NCI-H2029 treated with DMSO at 0.1 percent for 48 hours (cell line): ENCODE measurements at regions not wholly inside any gene's neighbourhood (a gene's known extent, or its start where the extent isn't known, plus 50 kb on each side); places are given as distances from the start of the nearest gene placed in this dataset.

Experiments used
- DNase-seq: peaks from one replicate; lab custom pipeline; 2025; lab: John Stamatoyannopoulos, UW

DNA sequence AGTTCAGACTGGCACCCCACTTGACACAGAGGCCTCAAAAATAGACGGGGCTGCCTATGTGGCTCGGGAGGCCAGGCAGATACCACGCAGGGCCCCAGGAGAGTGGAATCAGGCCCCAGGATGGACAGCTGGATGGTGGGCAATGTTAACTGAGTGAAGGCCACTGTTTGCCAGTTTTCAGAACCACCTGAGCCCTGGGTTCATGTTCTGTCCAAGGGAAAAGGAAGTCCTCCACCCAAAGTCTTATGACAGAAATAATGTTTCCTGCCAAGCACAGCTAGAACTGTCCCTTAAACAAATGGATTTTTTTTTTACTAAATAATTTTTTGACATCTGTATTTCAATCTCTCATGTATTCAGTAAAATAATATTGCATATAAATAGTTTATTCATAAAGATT lies 228.4 kb downstream of the KLF13 start:
- DNase-seq, result no peak

- DNase-seq, result no peak
Measured at GRCh38 chr15:31556494-31557150, 230.0 kb downstream of the KLF13 start.

GRCh38 chr15:31557899-31558298 lies 231.3 kb downstream of the KLF13 start:
- no peak for DNase-seq

- DNase-seq, result no peak
Measured at GRCh38 chr15:31558840-31559239, 232.2 kb downstream of the KLF13 start.

GRCh38 chr15:31559786-31560185 lies 233.2 kb downstream of the KLF13 start:
- no peak for DNase-seq

- no peak for DNase-seq
Measured at GRCh38 chr15:31560643-31561042, 234.0 kb downstream of the KLF13 start.

GRCh38 chr15:31561156-31561555 lies 234.5 kb downstream of the KLF13 start:
- DNase-seq, result no peak

GRCh38 chr15:31563001-31563400 lies 236.4 kb downstream of the KLF13 start:
- no peak for DNase-seq

DNA sequence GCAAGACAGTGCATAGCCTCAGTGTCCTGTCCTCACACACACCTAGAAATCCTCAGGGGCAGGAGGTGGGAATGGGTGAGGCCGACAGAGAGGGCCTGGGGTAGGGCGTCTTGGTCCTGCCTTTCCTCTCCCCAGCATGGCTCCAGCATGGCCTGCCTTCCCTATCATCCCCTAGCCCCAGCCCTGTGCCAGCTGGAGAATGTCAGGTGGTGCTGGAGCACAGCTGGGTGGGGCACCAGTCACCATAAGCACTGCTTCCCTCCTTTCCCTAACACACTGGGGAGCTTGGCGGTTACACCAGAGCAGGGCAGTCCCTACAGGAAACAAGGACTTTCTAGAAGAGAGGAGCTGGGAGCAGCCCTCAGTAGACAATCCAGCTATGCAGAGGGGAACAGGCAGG lies 236.8 kb downstream of the KLF13 start:
- no peak for DNase-seq

DNA sequence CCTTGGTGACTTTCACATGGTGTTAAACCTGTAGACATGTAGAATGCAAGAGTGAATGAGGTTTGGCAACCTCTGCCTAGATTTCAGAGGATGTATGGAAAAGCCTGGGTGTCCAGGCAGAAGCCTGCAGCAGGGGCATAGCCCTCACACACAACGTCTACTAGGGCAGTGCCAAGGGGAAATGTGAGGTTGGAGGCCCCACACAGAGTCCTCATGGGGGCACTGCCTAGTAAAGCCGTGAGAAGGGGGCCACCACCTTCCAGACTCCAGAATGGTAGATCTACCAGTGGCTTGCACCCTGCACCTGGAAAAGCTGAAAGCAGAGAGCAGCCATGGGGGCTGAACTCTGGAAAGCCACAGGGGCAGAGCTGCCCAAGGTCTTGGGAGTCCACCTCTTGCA lies 241.2 kb downstream of the KLF13 start:
- no peak for DNase-seq

GRCh38 chr15:31569836-31570235 lies 243.2 kb downstream of the KLF13 start:
- no peak for DNase-seq

DNA sequence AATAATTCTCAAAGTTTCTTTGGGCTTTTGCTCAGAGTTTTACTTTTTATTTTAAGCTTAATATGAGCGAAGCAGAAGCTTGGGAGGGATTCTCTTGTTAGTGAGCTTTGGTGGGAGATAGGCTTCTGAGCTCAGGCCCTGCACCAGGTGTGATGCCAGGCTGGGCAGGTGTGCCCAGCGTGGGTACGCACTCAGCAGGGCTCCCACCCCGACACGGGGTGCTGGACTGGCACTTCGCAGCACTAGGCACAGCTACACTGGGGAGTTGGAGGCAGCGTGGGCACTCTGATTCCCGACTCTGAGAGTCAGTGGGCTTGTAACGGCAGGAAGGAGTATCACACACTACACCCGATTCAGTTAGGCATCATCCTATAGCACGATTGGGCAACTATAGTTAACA lies 244.0 kb downstream of the KLF13 start:
- no peak for DNase-seq

DNA sequence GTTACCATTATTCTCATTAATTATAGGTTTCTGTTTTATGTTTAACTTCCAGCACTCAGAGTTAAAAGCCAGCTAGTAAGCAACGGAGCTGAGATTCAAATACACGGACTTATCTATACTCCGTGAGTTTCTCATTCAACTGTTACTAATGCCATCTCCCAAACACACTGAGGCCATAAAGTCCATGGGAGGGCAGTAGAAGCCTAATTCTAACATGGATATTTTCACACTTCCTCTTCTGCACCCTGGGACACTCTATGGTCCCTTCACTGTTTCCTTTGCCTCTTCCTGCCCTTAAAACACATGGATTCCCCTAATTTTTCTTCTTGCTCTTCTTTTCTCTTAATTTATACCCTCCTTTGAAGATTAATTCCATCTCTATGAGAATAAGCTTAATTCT lies 245.0 kb downstream of the KLF13 start:
- DNase-seq, result no peak

- no peak for DNase-seq
Measured at GRCh38 chr15:31573759-31574158, 247.1 kb downstream of the KLF13 start.

- DNase-seq, result no peak
Measured at GRCh38 chr15:31574766-31575165, 248.1 kb downstream of the KLF13 start.

DNA sequence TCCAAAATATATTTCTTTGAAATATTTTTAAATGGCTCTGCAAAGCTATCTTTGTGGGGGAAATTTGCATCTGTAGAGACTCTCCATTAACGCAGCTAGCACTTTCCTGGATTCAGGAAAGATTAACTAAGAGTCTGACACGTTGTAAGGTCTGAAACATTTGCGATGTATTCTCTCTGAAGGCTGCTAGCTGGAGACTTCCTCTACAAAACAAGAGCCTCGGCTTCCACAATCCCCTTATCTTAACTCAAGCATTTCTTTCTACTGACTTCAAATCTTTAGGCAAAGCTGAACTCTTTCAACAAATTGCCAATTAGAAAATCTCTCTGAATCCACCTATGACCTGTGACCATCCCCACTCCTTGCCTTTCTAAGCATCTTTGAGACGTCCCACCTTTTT lies 250.5 kb downstream of the KLF13 start:
- no peak for DNase-seq

DNA sequence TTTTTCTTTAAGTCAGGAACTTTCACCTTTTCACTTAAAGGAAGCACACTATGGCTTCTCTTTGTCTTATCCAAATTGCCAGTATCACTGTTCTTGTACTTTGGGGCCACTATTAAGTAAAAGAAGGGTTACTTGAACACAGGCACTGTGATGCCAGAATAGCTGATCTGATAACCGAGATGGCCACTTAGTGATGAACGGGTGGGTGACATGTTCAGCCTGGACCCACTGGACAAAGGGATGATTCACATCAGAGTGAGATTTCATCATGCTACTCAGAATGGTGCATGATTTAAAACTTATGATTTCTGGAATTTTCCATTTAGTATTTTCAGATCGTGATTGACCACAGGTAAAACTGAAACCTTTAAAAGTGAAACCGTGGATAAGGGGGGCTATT lies 252.6 kb downstream of the KLF13 start:
- no peak for DNase-seq

DNA sequence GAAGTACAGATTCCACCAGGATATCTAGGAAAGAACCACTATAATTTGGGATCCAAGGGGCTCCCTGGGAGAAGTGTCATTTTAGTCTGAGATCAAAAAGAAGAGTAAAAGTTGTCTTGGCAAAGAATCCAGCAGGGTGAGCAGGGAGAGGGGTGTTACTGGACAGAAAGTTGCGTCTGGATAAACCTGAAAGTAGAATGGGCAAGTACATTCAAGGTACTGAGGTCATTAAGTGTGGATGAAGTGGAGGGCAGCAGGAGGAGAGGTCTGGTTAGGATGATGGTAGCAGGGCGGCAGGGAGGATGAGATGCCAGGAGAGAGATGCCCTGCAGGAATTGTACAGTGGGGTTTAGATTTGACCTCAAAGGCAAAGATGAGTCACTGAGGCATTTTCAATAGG lies 253.3 kb downstream of the KLF13 start:
- no peak for DNase-seq

DNA sequence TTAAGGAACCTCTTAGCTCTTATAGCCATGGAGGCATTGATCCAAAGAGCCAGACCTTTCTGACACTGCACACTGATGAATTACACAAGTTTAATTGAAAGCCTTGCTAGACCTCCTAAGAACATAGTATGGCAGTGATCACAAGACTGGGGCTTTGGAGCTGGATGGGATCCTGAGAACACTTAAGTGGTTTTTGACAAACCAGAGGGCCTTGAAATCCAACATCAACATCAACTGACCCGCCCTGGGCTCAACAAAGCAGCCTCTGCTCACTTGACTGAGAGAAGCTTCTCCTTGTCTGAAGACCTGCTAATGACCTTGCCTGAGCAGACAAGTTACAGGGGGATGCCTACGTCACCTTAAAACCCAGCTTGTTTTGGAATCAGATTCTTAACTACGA lies 257.6 kb downstream of the KLF13 start:
- DNase-seq, result no peak

DNA sequence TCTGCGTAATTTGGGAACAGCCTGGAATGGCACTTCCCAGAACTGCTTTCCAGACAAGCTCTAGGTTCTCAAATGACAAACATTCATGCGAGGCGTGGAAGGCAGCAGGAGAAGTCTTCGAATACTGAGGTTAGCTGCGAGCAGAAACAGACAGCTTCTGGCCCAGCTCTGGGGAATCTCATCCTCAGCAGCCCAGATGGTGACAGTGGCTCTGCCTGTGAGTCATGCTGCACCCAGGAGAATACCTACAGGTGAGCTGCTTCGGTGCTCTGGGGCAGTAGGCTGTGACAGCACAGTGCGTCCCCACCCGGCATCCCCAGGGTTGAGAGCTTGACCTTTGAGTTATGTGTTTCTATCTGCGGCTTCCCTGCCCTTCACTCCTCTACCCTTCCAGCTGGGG lies 258.6 kb downstream of the KLF13 start:
- no peak for DNase-seq

GRCh38 chr15:31586841-31587240 lies 260.2 kb downstream of the KLF13 start:
- DNase-seq, result no peak

GRCh38 chr15:31587583-31587982 lies 260.9 kb downstream of the KLF13 start:
- no peak for DNase-seq

DNA sequence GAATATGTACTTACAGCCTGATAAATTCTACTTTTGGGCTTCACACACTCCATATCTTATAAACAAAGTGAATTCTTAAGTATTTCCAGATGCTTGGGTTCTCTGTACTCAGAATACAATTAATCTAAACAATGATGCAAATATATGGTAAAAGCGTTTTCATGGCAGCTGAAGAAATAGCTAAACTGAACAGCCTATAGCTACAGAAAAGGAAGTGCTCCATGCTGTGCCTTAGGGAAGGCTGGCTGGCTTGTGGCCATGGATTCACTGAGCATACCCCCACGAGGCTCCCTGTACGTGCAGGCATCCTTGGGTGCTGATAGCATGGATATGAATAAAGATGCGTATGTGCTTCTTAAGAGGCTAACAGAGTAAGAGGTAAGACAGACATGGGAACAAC lies 264.0 kb downstream of the KLF13 start:
- DNase-seq, result no peak

GRCh38 chr15:31591908-31592307 lies 265.3 kb downstream of the KLF13 start:
- DNase-seq, result no peak

- DNase-seq, result no peak
Measured at GRCh38 chr15:31597466-31597865, 270.8 kb downstream of the KLF13 start.
